GM12892 (cell line): ENCODE measurements at regions not wholly inside any gene's neighbourhood (a gene's known extent, or its start where the extent isn't known, plus 50 kb on each side); places are given as distances from the start of the nearest gene placed in this dataset.

Source experiments
- DNase-seq: peaks from one replicate; pipeline ENCODE4 v3.0.0; 2011; ENCODE audit not compliant: insufficient read length
- FAIRE-seq: peaks from 2 replicates; lab custom pipeline; 2011; peaks lifted over from hg19 to GRCh38; lab: Jason Lieb, UNC
- POLR2A ChIP-seq: IDR thresholded peaks from 2 replicates; pipeline ENCODE4 v1.6.1; 2011; ENCODE audit warnings: low read depth, low read length, control low read depth
- POLR2AphosphoS5 ChIP-seq: IDR thresholded peaks from 2 replicates; pipeline ENCODE4 v1.6.1; 2011; ENCODE audit warnings: low read depth, low read length, control low read depth
- TAF1 ChIP-seq: IDR thresholded peaks from 2 replicates; pipeline ENCODE4 v1.6.1; 2011; ENCODE audit warnings: low read depth, mild to moderate bottlenecking, control low read depth, low read length, borderline replicate concordance

GRCh38 chr4:14124816-14125215 lies 497.3 kb upstream of the BOD1L1 start:
- no peak for TF ChIP-seq TAF1
- no peak for TF ChIP-seq POLR2A
- TF ChIP-seq POLR2AphosphoS5 = no peak
- FAIRE-seq (no peak), DNase-seq (no peak)

- no peak for FAIRE-seq
- TF ChIP-seq POLR2A (no peak), POLR2AphosphoS5 (no peak)
- DNase-seq = no peak
Measured at GRCh38 chr4:14125375-14126129, 498.0 kb upstream of the BOD1L1 start.

GRCh38 chr4:14130551-14130950 lies 503.0 kb upstream of the BOD1L1 start:
- TF ChIP-seq TAF1 (no peak), POLR2A (no peak), POLR2AphosphoS5 (no peak)
- FAIRE-seq (no peak), DNase-seq (no peak)

GRCh38 chr4:14131335-14131734 lies 503.8 kb upstream of the BOD1L1 start:
- FAIRE-seq (no peak), DNase-seq (no peak)
- TF ChIP-seq TAF1 (no peak), POLR2A (no peak), POLR2AphosphoS5 (no peak)

GRCh38 chr4:14132301-14132700 lies 504.8 kb upstream of the BOD1L1 start:
- DNase-seq (no peak), FAIRE-seq (no peak)
- TF ChIP-seq POLR2AphosphoS5 = no peak
- TF ChIP-seq TAF1 = no peak
- TF ChIP-seq POLR2A = no peak

GRCh38 chr4:14138106-14138505 lies 510.6 kb upstream of the BOD1L1 start:
- no peak for DNase-seq
- TF ChIP-seq TAF1 = no peak
- no peak for TF ChIP-seq POLR2A
- no peak for TF ChIP-seq POLR2AphosphoS5
- FAIRE-seq = no peak

DNA sequence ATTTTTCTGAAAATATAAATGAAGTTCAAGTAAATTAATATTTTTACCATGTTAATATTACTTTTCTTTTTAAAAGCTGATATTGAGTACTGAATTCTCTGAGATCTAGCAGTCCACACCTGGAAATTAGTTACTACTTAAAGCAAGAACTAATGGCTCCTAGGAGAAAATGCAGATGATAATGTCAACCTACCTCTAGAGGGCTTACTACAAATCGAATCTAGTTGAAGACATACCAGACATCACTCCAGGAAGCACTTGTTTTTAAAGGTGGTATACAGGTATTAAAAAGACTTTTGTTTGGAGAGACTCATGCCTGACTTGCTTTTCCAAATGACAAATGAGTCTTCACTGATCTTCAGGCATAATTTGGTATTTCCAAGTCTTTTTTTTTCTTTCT lies 516.4 kb upstream of the BOD1L1 start:
- no peak for TF ChIP-seq POLR2A
- no peak for TF ChIP-seq TAF1
- TF ChIP-seq POLR2AphosphoS5 = no peak
- no peak for DNase-seq
- no peak for FAIRE-seq

- no peak for FAIRE-seq
- DNase-seq = no peak
- TF ChIP-seq POLR2AphosphoS5 (no peak), POLR2A (no peak), TAF1 (no peak)
Measured at GRCh38 chr4:14149176-14150053, 521.9 kb upstream of the BOD1L1 start.

GRCh38 chr4:14151101-14151500 lies 523.6 kb upstream of the BOD1L1 start:
- FAIRE-seq (no peak), DNase-seq (no peak)
- TF ChIP-seq POLR2A = no peak
- TF ChIP-seq POLR2AphosphoS5 = no peak
- no peak for TF ChIP-seq TAF1

- FAIRE-seq = no peak
- TF ChIP-seq POLR2AphosphoS5 = no peak
- TF ChIP-seq POLR2A = no peak
- TF ChIP-seq TAF1 = no peak
- DNase-seq = no peak
Measured at GRCh38 chr4:14152834-14153519, 525.5 kb upstream of the BOD1L1 start.

- DNase-seq = no peak
- TF ChIP-seq POLR2A (no peak), POLR2AphosphoS5 (no peak), TAF1 (no peak)
- no peak for FAIRE-seq
Measured at GRCh38 chr4:14155803-14156202, 528.3 kb upstream of the BOD1L1 start.

DNA sequence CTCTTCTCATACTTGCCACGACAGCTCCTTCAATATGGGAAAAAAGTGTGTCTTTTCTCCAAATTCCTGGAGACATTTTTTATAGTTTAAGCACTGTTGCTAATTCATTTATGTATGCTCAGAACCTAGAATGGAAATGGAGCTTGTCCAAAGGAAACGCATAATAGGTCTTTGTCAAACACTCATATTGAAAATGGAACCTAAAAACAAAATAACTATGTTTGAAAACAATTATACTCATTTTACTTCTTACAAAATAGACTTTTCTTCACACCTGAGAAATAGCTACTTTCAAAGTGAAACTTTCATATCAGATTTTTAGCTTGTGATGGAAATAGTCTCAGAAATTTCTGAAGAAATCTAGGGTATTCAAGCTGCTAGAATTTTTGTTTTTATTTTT lies 529.7 kb upstream of the BOD1L1 start:
- no peak for DNase-seq
- no peak for FAIRE-seq
- TF ChIP-seq TAF1 (no peak), POLR2AphosphoS5 (no peak), POLR2A (no peak)
